ENCODE measurements at regions not wholly inside any gene's neighbourhood (a gene's known extent, or its start where the extent isn't known, plus 50 kb on each side); places are given as distances from the start of the nearest gene placed in this dataset.

- TF ChIP-seq ZNF274 (IDR thresholded peaks at IDR 0.05; ENCODE audit: low read depth, low read length) (no peak), SUZ12 (IDR thresholded peaks at IDR 0.05; ENCODE audit: extremely low read depth, insufficient read depth, insufficient read length) (no peak), YY1 (IDR thresholded peaks at IDR 0.05; ENCODE audit: insufficient read depth, insufficient read length) (no peak)
These were observed 73.3 kb upstream of the L3MBTL4 start for GRCh38 chr18:6487968-6488367.

Measured in NT2/D1 (cell line).